ENCODE measurements at regions not wholly inside any gene's neighbourhood (a gene's known extent, or its start where the extent isn't known, plus 50 kb on each side); places are given as distances from the start of the nearest gene placed in this dataset.
"Not testable (repeated sequence)": the region's sequence is repeated elsewhere in the genome, so short reads cannot be mapped to it uniquely, and the experiment has no call there.

DNA sequence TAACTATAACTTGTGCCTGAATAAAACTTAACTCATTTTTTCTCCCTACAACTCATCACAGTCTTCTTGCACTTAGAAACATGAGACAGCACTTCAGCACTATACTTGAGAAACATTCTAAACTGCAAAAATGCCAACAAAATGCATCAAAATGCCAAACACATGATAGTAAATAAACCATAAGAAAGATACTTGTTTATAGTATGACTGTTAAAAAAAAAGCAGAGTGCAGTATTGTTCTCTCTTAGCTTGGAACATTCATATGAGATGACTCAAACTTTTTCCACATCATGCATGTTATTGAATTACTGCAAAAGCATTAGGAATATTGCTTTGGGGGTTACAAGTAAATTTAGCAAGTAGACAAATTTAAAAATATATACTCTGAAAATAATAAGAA, 135.7 kb upstream of the ANXA10 start:
- DNase-seq = no peak

DNA sequence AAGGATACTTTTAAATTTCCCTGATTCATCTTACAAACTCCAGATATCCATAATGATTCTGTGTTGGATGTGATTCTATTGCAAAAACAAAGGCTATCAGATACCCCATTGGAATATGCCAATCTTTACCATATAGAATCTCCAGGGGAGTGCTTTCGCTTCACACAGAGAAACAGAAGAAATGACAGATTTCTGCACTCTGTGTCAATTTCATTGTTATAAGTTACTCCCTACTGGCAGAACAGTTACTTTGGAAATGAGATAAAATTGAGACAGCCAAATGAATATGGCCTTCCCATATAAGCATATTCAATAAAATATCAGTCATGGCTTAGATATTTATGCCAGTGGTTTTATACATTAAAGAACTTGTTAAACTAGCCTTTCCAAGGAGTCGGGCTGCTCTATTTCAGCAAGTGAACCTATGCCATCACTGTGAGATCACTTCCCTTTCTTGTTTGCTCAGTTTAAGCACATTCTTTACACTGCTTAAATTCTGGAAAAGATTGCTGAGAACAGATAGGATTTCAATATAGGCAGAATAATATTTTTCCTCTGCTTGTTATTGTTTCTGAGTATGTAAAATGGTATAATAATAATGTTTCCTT, 127.5 kb upstream of the ANXA10 start:
- no peak for DNase-seq

DNA sequence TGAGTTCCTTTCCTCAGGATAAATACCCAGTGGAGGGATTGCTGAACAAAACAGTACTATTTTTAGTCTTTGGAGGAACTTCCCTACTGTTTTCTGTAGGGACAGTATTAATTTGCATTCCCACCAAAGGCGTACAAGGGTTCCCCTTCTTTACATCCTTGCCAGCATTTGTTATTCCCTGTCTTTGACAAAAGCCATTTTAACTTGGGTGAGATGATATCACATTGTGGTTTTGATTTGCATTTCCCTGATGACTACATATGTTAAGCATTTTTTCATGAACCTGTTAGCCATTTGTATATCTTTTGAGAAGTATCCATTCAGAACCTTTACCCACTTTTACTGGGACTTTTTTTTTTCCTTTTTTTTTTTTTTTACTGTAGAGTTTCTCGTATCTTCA, 126.2 kb upstream of the ANXA10 start:
- DNase-seq = no peak

DNA sequence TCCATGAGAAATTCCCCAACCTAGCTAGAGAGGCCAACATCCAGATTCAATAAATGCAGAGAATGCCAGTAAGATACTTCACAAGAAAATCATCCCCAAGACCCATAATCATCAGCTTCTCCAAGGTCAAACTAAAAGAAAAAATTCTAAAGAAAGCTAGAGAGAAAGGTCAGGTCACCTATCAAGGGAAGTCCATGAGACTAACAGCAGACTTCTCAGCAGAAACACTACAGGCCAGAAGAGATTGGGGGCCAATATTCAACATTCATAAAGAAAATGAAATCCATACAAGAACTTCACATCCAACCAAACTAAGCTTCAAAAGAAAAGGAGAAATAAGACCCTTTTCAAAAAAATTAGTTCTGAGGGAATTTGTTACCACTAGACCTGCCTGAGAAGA, 118.8 kb upstream of the ANXA10 start:
- DNase-seq = no peak

DNA sequence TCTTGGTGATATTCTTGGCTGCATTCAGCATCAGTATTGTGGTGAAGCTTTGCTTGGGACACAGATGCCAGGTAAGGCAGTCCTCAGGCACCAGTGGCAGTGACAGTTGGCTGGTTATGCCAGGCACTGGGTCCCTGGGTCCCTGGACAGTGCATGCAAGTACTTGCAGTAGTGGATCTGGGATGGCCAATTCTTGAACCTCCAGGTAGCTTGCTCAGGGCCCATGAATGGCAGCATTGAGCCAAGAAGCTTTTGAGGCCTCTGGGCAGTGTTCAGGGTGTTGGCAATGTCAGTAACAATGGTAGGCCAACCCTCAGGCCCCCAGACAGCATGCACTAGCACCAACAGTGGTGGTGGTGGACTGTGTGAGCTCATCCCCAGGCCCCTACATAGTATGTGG, 106.8 kb upstream of the ANXA10 start:
- DNase-seq = no peak

DNA sequence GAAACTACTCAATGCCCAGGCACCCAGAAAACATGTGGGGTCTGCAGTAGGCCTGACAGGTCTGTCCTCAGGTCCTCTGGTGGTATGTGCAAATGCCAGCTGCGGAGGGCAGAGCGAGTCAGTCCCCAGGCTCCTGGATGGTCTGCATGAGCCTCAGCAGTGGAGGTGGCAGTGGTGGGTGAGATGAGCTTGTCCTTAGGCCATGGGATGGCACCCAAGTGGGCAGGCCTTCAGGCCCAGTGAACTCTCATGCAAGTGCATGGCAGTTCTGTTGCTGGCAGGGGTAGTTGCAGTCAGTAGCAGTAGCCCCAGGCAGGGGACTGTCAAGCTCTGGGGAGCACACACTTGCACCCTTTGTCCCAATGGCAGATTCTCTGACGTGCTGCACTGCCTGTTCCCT, 106.3 kb upstream of the ANXA10 start:
- DNase-seq = no peak

DNA sequence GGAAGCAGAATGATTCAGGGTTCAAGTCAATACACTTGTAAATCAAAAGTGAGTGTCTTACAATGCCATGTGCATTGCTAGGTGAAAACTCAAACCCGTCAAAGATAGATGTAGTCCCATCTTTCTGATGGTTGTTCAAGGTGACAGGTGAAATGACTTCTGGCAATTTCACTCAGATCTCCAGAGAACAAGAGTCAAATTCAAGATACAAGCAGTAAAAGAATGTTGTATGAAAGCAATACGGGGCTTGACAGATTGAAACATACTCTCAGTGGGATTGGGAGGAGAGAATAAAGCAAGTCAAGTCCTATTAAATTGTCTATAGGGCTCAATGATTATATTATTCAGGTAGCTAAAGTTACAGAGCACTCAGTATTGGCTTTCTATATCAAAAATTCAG, 105.1 kb upstream of the ANXA10 start:
- no peak for DNase-seq

DNA sequence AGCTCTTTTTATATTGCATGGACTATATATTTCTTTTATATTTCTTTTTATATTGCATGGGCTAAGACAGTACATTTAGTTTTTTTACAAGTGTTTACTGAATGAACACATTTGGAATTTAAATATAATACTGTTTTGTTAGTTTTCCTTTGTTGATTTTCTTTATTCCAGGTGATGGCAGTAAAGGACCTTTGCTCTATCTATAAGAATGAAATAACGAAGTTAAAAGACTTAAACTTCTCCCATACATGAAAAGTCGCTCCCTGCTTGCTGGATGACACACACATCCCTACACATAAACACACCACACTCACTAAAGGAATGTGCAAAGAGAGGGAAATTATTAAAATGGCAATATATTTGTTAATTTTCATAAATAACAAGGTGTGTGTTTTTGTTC, 102.5 kb upstream of the ANXA10 start:
- no peak for DNase-seq

DNA sequence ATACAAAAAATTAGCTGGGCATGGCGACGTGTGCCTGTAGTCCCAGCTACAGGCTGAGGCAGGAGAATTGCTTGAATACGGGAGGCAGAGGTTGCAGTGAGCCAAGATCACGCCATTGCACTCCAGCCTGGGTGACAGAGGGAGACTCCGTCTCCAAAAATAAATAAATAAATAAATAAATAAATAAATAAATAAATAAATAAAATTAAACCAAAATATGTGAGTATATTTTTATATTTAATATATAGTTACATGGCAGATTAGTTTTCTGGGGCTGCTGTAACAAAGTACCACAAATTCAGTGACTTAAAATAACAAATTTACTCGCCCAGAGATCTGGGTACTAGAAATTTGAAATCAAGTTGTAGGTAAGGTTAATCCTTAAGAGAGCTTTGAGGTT, 84.2 kb upstream of the ANXA10 start:
- DNase-seq = not testable (repeated sequence)

DNA sequence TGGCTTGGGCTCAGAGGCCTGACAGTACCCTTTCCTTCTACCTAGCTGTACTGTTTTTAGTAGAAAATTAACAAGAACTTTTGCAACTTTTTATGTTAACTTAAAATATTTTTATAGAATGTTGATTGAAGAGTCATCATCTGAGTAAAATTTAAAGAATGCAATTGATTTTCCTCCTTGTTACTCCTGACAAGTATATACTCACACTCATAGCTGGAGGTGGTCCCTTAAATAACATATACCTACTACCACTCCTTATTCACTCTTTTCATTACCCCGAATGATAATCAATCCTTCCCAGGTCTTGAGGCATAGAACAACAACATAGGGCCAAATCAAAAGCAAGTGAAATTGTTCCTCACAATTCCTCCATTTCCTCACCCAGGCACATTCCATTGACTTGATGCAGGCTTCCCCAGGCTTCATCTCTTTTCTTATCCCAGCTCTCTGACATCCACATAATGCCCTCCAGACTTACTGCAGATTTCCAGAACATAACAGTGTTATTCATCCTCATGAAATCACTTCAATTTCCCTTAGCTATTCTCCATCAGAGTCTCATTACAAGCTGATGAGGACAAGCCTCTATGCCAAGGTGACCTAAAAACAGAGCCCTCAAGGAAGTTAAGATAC, 73.2 kb upstream of the ANXA10 start:
- DNase-seq = no peak

DNA sequence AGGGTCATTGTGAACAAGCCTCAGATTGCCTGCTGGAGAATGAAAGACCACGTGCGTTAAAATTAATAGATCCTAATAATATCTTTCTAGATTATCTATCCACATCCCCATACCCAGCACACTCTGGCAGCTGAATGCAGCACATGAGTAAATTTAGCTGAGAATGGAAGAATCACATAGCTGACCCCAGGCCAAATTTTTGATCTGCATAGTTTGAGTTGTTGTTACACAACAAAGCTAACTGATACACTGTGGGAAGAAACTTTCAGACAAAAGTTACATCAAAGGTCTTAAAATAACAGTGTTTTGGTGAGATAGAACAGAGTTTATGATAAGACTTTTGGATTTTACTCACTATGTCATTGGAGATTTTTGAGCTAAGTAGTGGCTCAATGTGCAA, 72.4 kb upstream of the ANXA10 start:
- no peak for DNase-seq

DNA sequence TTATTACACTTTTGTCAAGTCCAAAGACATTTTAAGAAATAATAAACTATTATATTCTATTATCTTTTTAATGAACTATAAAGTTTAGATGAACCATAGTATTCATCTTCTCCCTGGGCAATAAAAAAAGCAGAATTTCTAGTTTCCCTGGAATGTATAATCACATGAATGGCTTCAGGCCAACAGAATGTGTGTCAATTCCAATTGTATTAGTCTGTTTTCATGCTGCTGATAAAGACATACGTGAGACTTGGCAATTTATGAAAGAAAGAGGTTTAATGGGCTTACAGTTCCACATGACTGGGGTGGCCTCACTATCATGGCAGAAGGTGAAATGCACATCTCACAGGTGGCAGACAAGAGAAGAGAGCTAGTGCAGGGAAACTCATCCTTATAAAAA, 70.7 kb upstream of the ANXA10 start:
- no peak for DNase-seq

DNA sequence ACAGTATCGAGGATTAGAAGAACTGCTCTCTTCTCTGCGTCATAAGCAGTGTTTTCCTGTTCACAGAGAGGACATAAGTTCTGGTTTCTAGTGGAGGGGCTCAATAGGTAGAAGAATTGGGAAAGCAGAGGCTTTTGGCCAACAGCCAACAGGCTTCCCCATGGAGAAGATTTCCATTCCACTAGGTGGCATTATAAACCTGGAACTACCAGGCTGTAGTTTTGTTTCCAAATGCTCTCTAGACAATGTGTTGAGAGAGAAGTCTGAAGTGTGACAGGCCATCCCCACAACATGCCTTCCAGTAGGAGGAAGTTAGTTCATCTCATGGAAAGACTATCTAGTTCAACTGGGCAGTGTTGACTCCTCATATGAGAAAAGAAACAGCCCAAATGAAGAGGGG, 63.8 kb upstream of the ANXA10 start:
- DNase-seq = no peak

DNA sequence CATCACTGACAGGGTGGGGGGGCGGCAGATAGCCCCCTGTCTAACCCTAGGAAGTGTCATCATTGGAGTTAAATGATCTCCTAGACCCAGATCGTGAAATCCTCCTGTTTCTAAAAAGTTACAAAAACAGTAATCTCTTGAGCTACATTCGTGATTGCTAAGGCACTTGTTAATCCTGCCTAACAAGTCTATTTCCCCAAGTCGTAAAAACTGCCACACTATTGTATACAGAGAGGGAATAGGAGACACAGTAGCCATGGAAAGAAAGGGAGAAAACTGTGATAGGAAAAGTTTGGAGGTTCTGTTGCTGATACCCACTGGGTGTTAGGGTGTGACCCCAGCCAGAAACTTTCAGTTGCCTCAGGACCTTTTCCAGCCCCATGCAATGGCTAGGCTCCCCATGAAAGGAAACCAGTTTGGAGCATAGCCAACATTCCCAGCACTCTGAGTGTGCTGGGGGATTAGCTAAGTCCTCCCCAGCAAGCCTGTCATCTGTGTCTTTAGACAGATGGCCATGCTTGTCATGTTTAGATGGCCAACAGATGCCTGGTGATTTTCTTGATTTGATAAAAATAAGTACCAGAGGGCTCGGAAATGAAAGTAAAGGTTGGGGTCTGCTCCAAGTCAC, 63.3 kb upstream of the ANXA10 start:
- no peak for DNase-seq

DNA sequence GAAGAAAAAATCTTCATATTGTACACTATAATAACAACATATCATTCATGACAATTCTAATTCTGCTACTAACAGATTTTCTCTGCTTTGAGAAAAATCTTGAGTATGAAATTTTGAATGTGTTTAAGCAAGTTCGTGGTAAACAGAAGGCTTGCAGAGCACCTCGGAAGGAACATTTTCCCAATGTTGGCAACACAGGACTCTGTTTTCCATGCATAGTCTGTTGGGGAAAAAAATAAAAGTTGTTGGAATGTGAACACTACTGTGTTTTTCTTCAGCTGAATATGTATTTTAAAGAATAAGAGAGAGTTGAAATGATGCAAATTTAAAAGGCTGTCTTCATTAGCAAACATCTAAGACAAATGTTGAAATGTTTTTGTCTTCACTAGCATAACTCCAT, 54.7 kb upstream of the ANXA10 start:
- DNase-seq = no peak

DNA sequence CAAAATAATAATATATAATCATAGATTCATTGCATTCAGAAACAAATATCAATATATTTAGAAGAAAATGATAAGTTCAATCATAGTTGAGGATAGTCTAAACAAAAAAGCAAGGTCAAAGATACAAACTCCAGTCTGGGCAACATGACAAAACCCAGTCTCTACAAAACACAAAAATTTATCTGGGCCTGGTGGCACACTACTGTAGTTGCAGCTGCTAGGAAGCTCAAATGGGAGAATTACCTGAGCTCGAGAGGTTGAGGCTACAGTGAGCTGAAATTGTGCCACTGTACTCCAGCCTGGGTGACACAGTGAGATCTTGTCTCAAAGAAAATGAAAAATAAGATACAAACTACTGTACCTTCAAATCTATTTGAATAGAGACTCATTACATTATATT, 52.7 kb upstream of the ANXA10 start:
- DNase-seq = no peak

All from stimulated activated CD4-positive, alpha-beta T cell treated with anti-CD3 and anti-CD28 coated beads, Interleukin-12 subunit alpha, Interleukin-12 subunit beta, amount 100 ng/mL, for 4 hours (primary cell).